HepG2 (cell line): ENCODE measurements at regions not wholly inside any gene's neighbourhood (a gene's known extent, or its start where the extent isn't known, plus 50 kb on each side); places are given as distances from the start of the nearest gene placed in this dataset.

Source experiments
- ATAC-seq: fragments of 200-7000 bp; cut with Tn5 transposase; 3 replicates; pipeline ENCODE4 v1.9.1; 2020; ENCODE audit warnings: mild to moderate bottlenecking, moderate library complexity
- BruUV-seq: library from RNA; stranded (reverse); fragments of 400-500 nt; replicated peaks from 2 replicates; lab custom pipeline; 2021; lab: Mats Ljungman, UMichigan
- CTCF ChIA-PET: fragments of 300-600 bp; formaldehyde crosslinking; extraction: SDS; loops from one replicate; lab custom pipeline; 2021; ENCODE audit warnings: low total read pairs, inconsistent platforms, low intra/inter-chr PET ratio; lab: Yijun Ruan, JAX
- POLR2A ChIA-PET: fragments of 350-600 bp; sonication (Branson Sonifier 250); formaldehyde crosslinking; loops from one replicate; lab custom pipeline; 2020; ENCODE audit warnings: antibody characterized with exemption, inconsistent platforms; lab: Yijun Ruan, JAX
- DNase-seq: peaks from one replicate; pipeline ENCODE4 v3.0.0-alpha.2; 2015; ENCODE audit warnings: low spot score
- FAIRE-seq: peaks from 3 replicates; lab custom pipeline; 2011; peaks lifted over from hg19 to GRCh38; lab: Jason Lieb, UNC
- H2AFZ ChIP-seq: one replicate; pipeline ENCODE4 v1.6.1; 2011; ENCODE audit warnings: low read length, inconsistent platforms
- H3K27ac ChIP-seq: fragments of 300-600 bp; 3 replicates; pipeline ENCODE4 v1.8.0; 2011; ENCODE audit warnings: mixed run types, mild to moderate bottlenecking, mixed read lengths, low read length, inconsistent platforms; ENCODE audit not compliant: insufficient read depth; ENCODE audit errors: extremely low read length
- H3K27me3 ChIP-seq, 2 experiments: fragments of 200-600 bp in 1 of 2; 2 replicates in 1 of 2; 3 replicates in 1 of 2; pipeline versions ENCODE4 v1.6.0 to v1.8.0; 2011; ENCODE audit warnings: low read length in 2 of 2, mild to moderate bottlenecking in 2 of 2, moderate library complexity in 2 of 2, inconsistent platforms in 1 of 2; ENCODE audit not compliant: insufficient read depth in 2 of 2, control insufficient read depth in 1 of 2
- H3K36me3 ChIP-seq, 2 experiments: fragments of 200-600 bp in 1 of 2; replicated peaks in 1 of 2; 2 replicates in 1 of 2; 3 replicates in 1 of 2; pipeline versions ENCODE4 v1.5.1 to v1.8.0; 2011; ENCODE audit warnings: low read length in 2 of 2, inconsistent platforms in 1 of 2; ENCODE audit not compliant: insufficient read depth in 2 of 2, control insufficient read depth in 1 of 2
- H3K4me1 ChIP-seq: 2 replicates; pipeline ENCODE4 v1.5.1; 2012; ENCODE audit warnings: low read length, inconsistent platforms; ENCODE audit not compliant: insufficient read depth
- H3K4me2 ChIP-seq: 2 replicates; pipeline ENCODE4 v1.6.0; 2011; ENCODE audit warnings: low read depth, low read length, inconsistent platforms
- H3K4me3 ChIP-seq, 3 experiments: fragments of 200-600 bp in 1 of 3; sonication (generic), shearing (Covaris generic) in 1 of 3; replicated peaks in 1 of 3; 2 replicates each; pipeline ENCODE4 v1.5.1; 2011 to 2016; ENCODE audit warnings: low read length in 3 of 3, inconsistent platforms in 2 of 3, low read depth in 2 of 3, mild to moderate bottlenecking in 2 of 3, control low read depth in 1 of 3, mixed read lengths in 1 of 3; ENCODE audit not compliant: insufficient read depth in 1 of 3
- H3K79me2 ChIP-seq: one replicate; pipeline ENCODE4 v1.6.1; 2011; ENCODE audit warnings: low read length, inconsistent platforms; ENCODE audit not compliant: insufficient read depth
- H3K9ac ChIP-seq: 2 replicates; pipeline ENCODE4 v1.6.0; 2011; ENCODE audit warnings: mild to moderate bottlenecking, low read depth, low read length, inconsistent platforms; ENCODE audit not compliant: insufficient read depth
- H3K9me3 ChIP-seq: 2 replicates; pipeline ENCODE4 v1.5.1; 2012; ENCODE audit warnings: mild to moderate bottlenecking, low read length
- H4K20me1 ChIP-seq: 2 replicates; pipeline ENCODE4 v1.6.0; 2011; ENCODE audit warnings: inconsistent platforms, mild to moderate bottlenecking, low read length, moderate library complexity; ENCODE audit not compliant: insufficient read depth
- ARHGAP35 ChIP-seq: sonication (generic); formaldehyde crosslinking; IDR thresholded peaks from 2 replicates; pipeline ENCODE4 v1.9.0; 2022; ENCODE audit warnings: mild to moderate bottlenecking, inconsistent platforms, moderate library complexity, missing genetic modification reagents, borderline replicate concordance
- FOXP1 ChIP-seq, 2 experiments: fragments of 450-650 bp in 1 of 2; IDR thresholded peaks; 2 replicates each; pipeline ENCODE4 v1.6.1; 2017 to 2018; ENCODE audit warnings: antibody characterized with exemption in 1 of 2
- GRHL1 ChIP-seq: sonication (generic); formaldehyde crosslinking; conservative IDR thresholded peaks from 2 replicates; pipeline ENCODE4 v1.8.0; 2022; ENCODE audit warnings: missing genetic modification reagents
- NR2F1 ChIP-seq, 2 experiments: fragments of 450-650 bp in 1 of 2; formaldehyde crosslinking in 1 of 2; IDR thresholded peaks; 2 replicates each; pipeline versions ENCODE4 v1.5.0 to v1.6.1; 2016 to 2020; ENCODE audit warnings: mild to moderate bottlenecking in 1 of 2, missing compliant biosample characterization in 1 of 2, missing genetic modification reagents in 1 of 2, moderate library complexity in 1 of 2
- PHF20 ChIP-seq: sonication (generic); formaldehyde crosslinking; IDR thresholded peaks from 2 replicates; pipeline ENCODE4 v1.5.0; 2020; ENCODE audit warnings: mild to moderate bottlenecking, missing genetic modification reagents
- ZNF569 ChIP-seq: sonication (generic); formaldehyde crosslinking; IDR thresholded peaks from 2 replicates; pipeline ENCODE4 v1.5.0; 2020; ENCODE audit warnings: mild to moderate bottlenecking, missing genetic modification reagents, moderate library complexity, borderline replicate concordance
- ZNF605 ChIP-seq: sonication (generic); formaldehyde crosslinking; IDR thresholded peaks from 2 replicates; pipeline ENCODE4 v1.8.0; 2022; ENCODE audit warnings: mild to moderate bottlenecking, missing genetic modification reagents
- ZNF646 ChIP-seq: sonication (generic); formaldehyde crosslinking; IDR thresholded peaks from 2 replicates; pipeline ENCODE4 v1.9.0; 2021; ENCODE audit warnings: mild to moderate bottlenecking, missing genetic modification reagents
- ZNF652 ChIP-seq: IDR thresholded peaks from 2 replicates; pipeline ENCODE4 v1.6.1; 2016; ENCODE audit warnings: low read depth, borderline replicate concordance
- ZNF790 ChIP-seq: sonication (generic); formaldehyde crosslinking; IDR thresholded peaks from 2 replicates; pipeline ENCODE4 v1.8.0; 2022; ENCODE audit warnings: missing genetic modification reagents, mild to moderate bottlenecking, borderline replicate concordance
- ZNF891 ChIP-seq: sonication (generic); formaldehyde crosslinking; IDR thresholded peaks from 2 replicates; pipeline ENCODE4 v1.5.0; 2020; ENCODE audit warnings: mild to moderate bottlenecking, missing genetic modification reagents
- WGBS: methylation state at CpG from one replicate; pipeline ENCODE4 v1.1.6; 2017; ENCODE audit warnings: low lambda C conversion rate; 5-methylcytosine and 5-hydroxymethylcytosine counted together
- in situ Hi-C: cut with HindIII; loops from 2 replicates; pipeline ENCODE4 v1.10.0; 2017; ENCODE audit warnings: low pct_unique_long_range_greater_than_20kb; ENCODE audit not compliant: extremely low pct_ligation_motif_present
- intact Hi-C: fragments of 100-400 bp; cut with micrococcal nuclease; formaldehyde crosslinking; loops from one replicate; pipeline ENCODE4 v1.10.0; 2022; ENCODE audit not compliant: unreplicated experiment
- TF ChIP-seq, protein P1 (sequence below): fragments of 450-650 bp; IDR thresholded peaks from 2 replicates; pipeline ENCODE4 v1.6.1; 2016

DNA sequence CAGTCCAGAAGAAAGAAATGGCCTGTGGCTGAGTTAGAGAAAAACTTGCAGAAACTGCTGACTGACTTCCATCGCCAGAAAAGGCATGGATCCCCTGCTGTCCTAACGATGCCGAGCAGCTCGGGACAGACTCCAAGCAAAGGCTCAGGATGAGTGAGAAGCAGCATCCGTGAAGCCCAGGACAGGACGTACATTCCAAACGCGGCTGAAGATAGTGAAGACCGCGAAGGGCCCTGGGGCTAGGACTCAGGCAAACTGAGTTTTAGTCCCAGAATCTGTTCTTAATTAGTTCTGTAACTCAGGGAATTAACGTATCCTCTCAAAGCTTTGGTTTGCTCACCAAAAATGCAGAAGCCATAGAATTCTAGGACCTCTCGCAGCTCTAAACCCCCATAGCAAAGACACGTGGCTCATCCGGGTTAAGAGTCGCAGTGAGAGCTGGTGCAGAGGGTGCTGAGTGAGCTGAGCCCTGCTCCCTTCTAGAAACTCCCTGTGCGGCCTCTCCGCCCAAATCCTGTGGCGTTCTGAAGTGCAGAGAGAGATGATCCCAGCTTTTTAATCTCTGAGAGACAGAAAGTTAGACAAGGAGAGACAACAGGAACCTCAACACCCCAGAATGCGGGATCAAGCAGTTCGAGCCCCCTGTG lies 132.9 kb upstream of the THBS2 start (continued):
- TF ChIP-seq GRHL1 (CRISPR knock-in tag) (no peak), ZNF790 (CRISPR knock-in tag) (no peak), ZNF652 (CRISPR knock-in tag) (no peak), PHF20 (no peak), ZNF891 (CRISPR knock-in tag) (no peak), ZNF605 (no peak)
- TF ChIP-seq, all 625 proteins: peak for 0

DNA sequence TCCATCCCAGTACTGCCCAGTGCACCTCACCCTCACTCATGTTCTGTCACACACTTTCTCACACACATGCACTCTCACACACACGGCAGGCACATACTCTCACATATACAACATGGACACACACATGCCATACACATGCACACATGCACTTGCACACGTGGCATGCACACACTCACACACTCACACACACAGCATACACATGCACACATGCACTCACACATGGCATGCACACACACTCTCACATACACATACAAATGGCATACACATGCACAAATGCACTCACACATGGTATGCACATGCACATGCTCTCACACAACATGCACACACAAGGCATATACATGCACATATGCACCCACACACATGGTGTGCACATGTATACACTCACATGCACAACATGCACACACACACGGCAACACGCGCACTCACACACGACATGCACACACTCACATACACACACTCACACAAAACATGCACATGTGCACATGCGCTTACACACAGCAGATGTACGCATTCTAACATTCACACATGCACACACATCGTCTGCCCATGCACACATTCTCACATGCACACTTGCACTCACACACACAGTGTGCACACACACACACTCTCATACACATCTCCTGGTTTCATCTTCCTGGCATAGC lies 131.7 kb upstream of the THBS2 start:
- ATAC-seq (no peak), FAIRE-seq (no peak), DNase-seq (no peak)
- H3K79me2 ChIP-seq: no peaks in the 10 kb centered on the region
- ChIA-PET CTCF (no interaction called here), POLR2A (no interaction called here)
- no peaks in the 10 kb centered on the region for H4K20me1 ChIP-seq
- H3K4me2 ChIP-seq: no peak overlapping the region
- H2AFZ ChIP-seq: no peak overlapping the region
- H3K27me3 ChIP-seq: peaks cover 2 to 40% of the 10 kb centered on the region in 2 experiments
- no peak overlapping the region for H3K4me3 ChIP-seq
- H3K9me3 ChIP-seq: no peaks in the 10 kb centered on the region
- no peaks in the 10 kb centered on the region for H3K36me3 ChIP-seq
- H3K27ac ChIP-seq: no peak overlapping the region
- intact Hi-C loops (no loop called here), in situ Hi-C loops (no loop called here)
- no TSS peak for BruUV-seq
- no peak overlapping the region for H3K9ac ChIP-seq
- H3K4me1 ChIP-seq: no peaks in the 10 kb centered on the region
- 70% methylated on average over 9 of the region's 9 CpGs for WGBS
- TF ChIP-seq, protein P1, sequence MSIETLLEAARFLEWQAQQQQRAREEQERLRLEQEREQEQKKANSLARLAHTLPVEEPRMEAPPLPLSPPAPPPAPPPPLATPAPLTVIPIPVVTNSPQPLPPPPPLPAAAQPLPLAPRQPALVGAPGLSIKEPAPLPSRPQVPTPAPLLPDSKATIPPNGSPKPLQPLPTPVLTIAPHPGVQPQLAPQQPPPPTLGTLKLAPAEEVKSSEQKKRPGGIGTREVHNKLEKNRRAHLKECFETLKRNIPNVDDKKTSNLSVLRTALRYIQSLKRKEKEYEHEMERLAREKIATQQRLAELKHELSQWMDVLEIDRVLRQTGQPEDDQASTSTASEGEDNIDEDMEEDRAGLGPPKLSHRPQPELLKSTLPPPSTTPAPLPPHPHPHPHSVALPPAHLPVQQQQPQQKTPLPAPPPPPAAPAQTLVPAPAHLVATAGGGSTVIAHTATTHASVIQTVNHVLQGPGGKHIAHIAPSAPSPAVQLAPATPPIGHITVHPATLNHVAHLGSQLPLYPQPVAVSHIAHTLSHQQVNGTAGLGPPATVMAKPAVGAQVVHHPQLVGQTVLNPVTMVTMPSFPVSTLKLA: peak; percentile 100
- TF ChIP-seq ZNF569 (CRISPR knock-in tag): no peak
- no peak for TF ChIP-seq ARHGAP35 (CRISPR knock-in tag)
- 0 out of 2 replicates have a peak, but pooled peaks have one; percentile 54 for TF ChIP-seq ZNF646 (CRISPR knock-in tag)
- TF ChIP-seq NR2F1 (CRISPR knock-in tag; IDR thresholded peaks at IDR 0.05): no peak
- peak; percentile 10; the same call in 1 of the 2 replicates for TF ChIP-seq FOXP1 (IDR thresholded peaks at IDR 0.05)
- TF ChIP-seq FOXP1 (CRISPR knock-in tag; IDR thresholded peaks at IDR 0.05): no peak
